ENCODE measurements at regions not wholly inside any gene's neighbourhood (a gene's known extent, or its start where the extent isn't known, plus 50 kb on each side); places are given as distances from the start of the nearest gene placed in this dataset.

DNA sequence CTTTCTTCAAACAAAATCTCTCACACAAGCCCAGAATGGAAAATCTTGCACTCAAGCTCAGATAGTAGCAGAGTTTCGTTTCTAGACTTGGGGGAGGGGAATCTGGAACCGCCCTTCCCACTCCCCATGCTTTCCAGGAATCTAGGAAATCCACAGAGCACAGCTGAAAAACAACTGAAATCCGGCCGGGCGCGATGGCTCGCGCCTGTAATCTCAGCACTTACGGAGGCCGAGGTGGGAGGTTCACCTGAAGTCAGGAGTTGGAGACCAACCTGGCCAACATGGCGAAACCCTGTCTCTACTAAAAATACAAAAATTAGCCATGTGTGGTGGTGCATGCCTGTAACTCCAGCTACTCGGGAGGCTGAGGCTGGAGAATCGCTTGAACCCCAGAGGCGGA lies 127.3 kb upstream of the SLC34A2 start:
- no peak for DNase-seq (ENCODE audit: low spot score)

DNA sequence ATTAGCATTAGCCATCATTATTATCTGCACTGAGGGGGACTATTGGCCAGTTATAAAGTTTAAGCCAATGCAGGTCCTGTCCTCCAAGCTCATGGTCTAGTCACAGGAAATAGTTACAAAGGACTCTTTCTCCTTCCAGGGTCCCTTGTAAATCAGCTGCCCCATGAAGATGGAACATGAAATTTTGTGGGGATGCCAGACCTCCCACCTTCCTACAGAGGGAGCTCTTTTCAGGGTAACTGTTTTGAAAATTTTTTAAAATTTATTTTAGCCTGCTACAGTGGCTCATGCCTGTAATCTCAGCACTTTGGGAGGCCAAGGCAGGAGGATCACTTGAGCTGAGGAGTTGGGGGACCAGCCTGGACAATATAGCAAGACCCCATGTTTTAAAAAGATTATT lies 124.4 kb upstream of the SLC34A2 start:
- no peak for DNase-seq (ENCODE audit: low spot score)

DNA sequence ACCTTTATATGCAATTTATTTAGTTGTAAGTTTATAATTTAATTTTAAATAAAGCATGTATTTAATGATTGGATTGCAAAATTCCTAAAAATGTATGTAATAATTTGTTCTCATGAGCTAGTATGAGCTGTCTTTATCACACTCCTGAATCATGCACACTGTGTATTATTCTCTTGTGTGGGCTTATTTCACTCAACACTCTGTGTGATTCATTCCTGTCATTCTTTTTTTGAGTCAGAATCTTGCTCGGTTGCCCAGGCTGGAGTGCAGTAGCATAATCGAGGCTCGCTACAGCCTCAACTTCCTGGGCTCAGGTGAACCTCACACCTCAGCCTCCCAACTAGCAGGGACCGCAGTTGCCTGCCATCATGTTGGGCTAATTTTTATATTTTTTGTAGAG lies 123.1 kb upstream of the SLC34A2 start:
- no peak for DNase-seq (ENCODE audit: low spot score)

DNA sequence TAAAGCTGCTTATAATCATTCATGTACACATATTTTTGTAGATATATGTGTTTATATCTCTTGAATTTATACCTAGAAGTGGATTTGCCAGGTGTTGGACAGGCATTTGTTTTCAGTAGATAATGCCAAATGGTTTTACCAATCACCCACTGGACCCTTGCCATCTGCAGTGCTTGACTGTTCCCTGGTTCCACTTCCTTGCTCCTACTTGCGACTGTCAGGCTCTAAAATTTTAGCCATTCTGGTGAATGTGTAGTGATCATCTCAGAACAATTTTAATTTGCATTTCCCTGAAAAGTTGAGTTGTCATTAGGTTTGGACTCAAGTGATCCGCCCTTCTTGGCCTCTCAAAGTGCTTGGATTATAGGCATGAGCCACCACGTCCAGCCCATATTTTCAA lies 122.4 kb upstream of the SLC34A2 start:
- no peak for DNase-seq (ENCODE audit: low spot score)

DNA sequence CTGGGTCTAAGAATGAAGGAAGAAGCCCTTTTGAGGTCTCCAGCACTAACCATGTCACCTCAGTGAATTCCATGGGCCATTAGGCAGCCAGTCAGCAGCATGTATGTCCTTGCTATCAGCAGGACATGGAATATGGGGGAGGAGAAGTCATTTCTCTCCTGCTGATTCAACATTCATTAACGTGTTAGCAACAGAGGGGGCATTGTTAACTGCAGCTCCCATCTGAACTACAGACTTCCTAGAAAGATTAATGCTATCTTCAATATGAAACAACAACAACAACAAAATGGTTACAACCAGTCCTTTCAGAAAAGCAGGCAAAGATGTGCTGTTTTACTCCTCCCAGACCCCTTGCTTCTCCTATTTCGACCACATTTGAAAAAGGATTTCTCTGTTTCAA lies 120.4 kb upstream of the SLC34A2 start:
- no peak for DNase-seq (ENCODE audit: low spot score)

DNA sequence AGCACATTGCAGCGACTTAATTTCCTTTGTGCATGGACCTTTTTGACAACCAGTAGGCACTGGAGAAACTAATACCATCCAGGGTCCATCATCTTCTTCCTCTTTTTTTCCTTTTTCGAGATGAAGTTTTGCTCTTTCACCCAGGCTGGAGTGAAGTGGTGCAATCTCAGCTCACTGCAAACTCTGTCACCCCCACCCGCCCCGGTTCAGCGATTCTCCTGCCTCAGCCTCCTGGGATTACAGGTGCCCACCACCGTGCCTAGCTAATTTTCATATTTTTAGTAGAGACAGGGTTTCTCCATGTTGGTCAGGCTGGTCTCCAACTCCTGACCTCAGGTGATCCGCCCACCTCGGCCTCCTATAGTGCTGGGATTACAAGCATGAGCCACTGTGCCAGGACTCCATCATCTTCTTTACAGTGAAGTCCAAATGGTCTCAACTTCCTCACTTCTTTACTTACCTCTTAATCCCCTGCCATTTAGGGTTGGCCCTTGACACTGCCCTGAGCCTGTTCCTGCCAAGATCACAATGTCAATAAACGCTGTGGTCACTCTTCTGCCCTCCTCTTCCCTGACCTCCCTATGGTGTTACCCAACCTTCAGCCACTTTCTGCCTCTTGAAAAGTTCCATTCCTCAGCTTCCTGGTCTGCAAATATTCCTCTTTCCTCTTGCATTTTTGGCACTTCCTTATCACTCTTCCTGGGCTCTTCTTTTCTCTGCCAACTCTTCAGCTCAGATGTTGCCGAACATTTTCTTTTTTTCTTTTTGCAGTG lies 119.8 kb upstream of the SLC34A2 start:
- no peak for DNase-seq (ENCODE audit: low spot score)

DNA sequence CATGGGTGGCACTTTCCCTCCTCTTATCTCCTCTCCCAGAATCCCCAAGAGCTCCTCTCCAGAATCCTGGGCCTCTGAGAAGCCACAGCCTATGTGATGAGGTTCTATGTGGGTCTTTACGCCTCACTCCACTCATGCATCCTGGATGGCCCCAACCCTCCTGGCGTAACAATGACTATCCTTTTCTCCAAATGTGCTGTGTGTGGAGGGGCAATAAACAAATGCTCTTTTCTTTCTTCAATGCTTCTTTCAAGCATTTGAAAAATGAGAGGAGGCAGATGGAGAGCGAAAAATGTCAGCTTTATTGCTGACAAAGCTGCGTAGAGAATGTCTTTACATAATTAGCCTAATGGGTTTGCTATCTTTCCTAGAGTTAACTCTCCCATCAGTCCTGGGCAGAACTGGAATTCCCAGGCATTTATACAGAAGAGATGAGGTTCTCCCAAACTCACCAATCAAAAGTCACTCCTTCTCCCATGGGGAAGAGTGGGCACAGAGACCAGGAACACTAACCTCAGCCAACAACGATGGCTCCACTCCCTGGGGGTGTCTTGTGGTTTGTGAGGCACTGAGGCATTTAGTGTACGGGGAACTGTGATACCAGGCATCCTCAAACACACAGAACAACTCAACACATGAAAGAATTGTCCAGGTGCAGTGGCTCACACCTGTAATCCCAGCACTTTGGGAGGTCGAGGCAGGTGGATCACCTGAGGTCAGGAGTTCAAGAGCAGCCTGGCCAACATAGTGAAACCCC lies 118.9 kb upstream of the SLC34A2 start:
- DNase-seq (ENCODE audit: low spot score) = no peak

DNA sequence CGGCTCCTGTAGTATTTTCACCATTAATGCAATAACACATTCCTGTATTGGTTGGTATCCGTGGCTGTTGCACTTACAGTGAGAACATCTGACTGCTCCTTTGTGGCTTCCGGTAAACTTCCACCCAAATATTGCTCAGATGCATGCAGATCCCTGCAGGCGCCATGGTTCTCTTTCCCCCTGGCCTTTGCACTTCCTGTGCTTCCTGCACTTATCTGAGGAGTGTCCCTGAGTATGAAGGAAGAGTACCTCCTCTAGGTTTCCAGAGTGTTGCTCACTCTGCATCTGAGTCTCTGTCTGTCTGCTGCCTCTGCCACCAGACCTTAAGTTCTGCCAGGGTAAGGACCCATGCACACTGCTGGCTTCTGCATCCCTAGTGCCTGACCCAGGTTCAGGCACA lies 117.2 kb upstream of the SLC34A2 start:
- DNase-seq (ENCODE audit: low spot score) = no peak

DNA sequence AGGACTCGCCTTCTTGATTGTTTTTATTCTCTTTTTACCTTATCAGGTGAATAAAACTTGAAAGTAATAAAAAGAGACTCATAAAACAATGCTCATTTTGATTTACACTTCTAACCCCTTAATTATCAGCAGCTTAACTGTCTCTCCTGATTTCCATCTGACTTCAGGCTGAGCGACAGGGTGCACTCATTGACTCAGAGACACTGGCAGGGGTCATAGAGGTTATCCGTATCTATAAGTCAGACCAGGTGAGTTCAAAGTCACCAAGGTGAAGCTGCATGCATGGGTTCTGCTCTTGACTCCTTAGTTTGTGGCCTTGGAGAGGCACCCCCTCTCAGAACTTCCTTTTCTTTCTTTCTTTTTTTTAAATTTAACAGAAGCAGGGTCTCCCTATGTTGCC lies 116.4 kb upstream of the SLC34A2 start:
- DNase-seq (ENCODE audit: low spot score) = no peak

DNA sequence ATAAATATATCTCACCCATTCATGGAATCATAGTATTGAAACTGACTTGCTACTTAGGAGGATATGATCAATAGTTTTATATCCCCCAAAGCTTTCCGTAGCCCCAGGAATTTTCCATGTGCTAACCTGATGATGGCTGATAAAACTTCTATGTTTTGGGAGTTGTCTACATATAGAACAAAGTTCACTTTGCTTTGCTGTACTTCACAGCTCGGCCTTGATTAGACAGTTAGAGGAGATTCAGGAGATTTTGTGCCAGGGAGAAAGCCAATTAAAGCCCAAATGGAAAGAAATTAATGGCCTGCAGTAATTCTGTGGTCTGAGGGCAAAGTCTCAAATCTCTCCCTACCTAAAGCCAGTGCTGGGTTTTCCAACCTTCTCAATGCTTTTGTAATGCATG lies 114.9 kb upstream of the SLC34A2 start:
- no peak for DNase-seq (ENCODE audit: low spot score)

DNA sequence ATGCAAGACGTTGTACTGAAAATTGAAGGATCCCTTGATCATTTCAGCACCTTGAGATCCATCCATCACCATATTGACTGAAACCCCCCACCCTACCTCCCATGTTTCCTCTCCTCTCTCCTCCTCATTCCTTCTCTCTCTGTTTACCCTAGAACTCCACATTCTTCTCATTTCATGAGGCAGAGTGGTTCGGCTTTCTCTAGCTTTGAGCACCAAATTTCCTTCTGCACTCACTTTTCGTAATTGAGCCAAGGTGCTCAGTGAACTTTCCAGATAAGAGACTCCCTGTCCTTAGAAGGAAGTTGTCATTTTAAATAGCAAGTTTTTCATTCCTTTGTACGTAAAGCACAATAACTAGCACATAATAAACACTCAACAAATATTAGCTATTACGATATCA lies 108.3 kb upstream of the SLC34A2 start:
- DNase-seq (ENCODE audit: low spot score) = no peak

DNA sequence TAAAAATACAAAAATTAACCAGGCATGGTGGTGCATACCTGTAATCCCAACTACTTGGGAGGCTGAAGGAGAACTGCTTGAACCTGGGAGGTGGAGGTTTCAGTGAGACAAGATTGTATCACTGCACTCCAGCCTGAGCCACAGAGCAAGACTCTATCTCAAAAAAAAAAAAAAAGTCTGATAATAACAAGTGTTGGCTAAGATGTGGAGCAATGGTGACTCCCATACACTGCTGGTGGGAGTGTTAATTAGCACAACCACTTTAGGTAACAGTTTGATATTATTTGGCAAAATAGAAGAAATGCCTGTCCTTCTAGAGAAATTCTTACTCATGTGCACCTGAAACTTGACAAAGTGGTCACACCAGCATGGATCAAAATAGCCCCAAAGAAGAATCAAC lies 106.2 kb upstream of the SLC34A2 start:
- no peak for DNase-seq (ENCODE audit: low spot score)

DNA sequence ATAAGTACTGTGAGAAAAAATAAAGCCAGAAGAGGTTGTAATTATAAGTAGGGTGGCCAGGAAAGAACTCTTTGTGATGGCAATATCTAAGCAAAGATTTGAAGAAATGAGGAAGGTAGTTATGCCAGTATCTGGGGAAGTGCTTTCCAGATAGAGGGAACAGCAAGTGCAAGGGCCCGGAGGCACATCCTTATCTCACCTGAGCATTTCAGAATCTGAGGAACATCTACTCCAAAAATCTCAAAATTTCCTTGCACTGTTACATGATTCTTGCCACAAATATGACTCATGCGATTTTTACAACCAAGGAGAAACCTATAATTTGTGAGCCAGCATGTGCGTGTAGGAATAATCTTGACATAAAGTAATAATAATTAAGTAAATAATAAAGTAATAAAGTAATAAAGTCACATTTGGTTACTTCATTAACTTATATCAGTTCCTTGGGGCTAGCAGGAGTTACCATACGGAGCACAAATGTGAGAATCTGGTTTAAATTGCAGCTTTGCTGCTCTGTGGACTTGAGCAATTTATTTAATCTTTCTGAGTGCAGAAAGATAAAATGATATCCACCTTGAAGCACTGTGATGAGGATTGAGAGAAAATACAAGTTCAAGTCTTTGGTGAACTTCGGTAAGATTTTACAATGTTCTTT lies 105.1 kb upstream of the SLC34A2 start:
- no peak for DNase-seq (ENCODE audit: low spot score)

DNA sequence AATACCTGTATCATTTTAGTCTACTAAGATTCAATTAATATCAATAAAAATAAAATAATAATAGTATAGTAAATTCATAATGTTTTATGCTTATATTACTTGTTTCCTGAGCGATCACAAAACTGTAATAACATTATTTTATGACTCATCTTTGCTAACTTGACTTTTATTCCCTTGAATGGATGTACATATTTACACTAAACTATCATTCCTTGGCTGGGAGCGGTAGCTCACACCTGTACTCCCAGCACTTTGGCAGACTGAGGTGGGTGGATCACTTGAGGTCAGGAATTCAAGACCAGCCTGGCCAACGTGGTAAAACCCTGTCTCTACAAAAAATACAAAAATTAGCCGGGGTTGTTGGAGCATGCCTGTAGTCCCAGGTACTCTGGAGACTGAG lies 104.0 kb upstream of the SLC34A2 start:
- no peak for DNase-seq (ENCODE audit: low spot score)

DNA sequence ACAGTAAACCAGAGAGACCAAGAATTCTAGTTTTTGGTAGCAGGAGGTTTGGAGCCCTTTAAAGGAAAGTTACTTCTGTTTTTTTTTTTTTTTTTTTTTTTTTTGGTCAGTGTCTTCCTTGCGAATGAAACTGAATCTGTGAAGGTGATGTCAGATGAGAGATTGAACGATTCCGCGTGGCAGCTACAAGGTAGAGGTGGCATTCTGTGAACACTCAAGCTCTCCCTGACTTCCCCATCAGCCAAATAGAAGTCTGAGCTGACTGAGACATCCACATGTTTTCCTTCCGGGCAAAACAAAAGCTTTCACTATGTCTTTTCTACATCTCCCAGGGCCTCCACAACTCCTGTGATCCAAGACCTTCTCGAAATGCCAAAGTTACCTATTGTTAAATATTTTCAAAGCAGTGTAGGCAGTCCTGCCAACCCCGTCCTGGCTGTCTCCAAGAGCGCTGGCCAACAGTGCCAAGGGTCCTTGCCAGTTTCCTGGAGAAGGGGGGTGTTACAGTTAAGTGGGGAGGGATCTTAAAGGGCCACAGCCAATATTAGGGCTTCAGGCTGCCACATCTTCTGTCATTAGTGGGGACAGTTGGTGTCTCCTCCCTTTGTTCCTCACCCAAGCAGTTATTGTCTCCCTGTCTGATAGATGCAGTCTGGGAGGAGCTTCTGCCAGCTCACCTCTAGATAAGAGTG lies 102.9 kb upstream of the SLC34A2 start:
- no peak for DNase-seq (ENCODE audit: low spot score)

DNA sequence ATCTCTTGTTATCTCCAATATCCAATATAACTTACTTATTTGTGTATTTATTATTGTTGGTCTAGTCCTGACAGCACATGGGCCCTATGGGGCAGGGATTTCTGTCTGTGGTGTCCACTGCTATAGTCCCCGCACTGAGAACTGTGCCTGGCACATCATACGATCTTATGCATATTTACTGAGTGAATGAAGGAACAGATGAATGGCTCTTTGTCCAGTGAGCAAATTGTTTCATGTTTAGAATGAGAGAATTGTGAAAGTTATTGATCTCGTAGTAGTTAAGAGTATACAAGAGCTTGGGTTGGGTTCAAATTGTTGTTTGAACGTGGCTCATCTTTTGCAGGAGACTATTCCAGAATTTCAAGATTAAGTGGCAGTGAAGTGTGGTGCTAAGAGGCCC lies 96.1 kb upstream of the SLC34A2 start:
- no peak for DNase-seq (ENCODE audit: low spot score)

DNA sequence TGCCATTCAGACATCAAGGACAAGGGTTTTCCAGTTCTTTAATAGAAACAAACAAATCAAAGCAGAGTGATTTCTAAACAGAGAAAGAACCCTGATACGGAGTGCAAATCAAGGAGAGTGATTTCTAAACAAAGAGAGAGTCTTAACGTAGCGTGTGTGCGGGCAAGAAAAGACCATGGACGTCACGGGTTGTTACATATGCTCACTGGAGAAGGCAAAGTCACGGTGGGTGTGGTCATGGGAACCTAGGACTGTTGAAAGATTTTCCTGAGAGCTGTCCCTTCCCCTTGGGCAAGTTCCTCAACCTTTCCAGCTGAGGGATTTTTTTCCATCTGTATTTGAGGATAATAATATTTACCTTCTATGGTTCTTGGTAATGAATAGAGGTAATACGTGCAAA lies 95.0 kb upstream of the SLC34A2 start:
- no peak for DNase-seq (ENCODE audit: low spot score)

DNA sequence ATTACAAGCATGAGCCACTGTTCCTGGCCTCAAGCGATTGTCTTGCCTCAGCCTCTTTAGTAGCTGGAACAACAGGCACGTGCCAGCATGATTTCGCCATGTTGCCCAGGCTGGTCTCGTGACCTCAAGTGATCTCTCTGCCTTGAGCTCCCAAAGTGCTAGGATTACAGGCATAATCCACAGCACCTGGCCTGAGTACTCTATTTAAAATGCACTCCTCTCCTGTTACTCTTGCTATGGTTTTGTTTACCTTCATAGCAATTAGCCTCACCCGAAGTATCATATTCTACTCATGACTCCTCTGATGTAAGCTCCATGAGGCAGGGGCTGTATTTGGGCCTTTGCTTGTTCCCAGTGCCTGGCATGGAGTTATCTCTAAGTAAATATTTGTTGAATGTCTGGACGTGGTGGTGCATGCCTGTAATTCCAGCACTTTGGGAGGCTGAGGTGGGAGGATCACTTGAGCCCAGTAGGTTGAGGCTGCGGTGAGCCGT lies 92.5 kb upstream of the SLC34A2 start:
- no peak for DNase-seq (ENCODE audit: low spot score)

DNA sequence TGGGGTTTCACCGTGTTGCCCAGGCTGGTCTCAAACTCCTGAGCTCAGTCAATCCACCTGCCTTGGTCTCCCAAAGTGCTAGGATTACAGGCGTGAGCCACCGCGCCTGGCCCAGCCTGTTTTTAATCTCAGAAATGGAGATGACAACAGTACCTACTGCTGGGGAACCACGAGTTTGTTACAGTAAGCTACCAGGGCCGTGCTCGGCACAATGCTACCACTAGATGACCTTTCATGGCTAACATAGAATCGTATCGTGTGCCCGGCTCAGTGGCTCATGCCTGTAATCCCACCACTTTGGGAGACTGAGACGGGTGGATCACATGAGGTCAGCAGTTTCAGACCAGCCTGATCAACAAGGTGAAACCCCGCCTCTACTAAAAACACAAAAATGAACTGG lies 90.8 kb upstream of the SLC34A2 start:
- no peak for DNase-seq (ENCODE audit: low spot score)

DNA sequence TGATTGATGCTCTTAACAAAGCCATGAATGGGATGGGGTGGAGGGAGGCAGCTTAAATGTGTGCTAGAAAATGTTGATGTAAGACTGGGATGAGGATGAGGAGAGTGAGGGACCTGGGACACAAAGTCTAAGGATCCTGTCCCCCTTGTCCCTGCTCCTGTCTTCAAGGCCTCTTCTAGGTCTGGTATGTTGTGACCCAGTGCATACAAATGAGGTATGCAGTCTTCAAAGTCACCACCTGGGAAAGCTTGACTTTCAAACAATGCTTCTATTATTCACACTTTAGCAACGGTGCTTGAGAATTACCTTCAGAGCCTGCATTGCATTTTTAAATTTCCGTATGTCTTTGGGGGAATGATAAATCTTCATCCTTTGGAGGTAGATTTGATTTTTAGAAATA lies 88.4 kb upstream of the SLC34A2 start:
- DNase-seq (ENCODE audit: low spot score) = no peak

DNA sequence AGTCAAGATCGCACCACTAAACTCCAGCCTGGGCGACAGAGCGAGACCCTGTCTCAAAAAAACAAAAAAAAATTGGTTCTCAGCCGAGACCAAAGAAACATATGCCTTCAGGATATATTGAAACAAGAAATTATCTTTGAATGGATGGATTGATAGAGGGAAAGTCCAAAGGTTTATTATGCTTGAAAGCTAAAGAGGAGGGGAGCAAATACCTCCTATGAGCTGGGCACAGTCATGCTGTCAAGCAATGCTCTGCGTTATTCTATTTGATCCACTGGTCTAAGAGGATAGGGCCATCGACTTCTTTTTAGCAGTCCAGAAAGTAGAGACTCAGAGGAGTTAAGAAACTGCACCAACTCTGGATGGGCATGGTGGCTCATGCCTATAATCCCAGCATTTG lies 85.9 kb upstream of the SLC34A2 start:
- DNase-seq (ENCODE audit: low spot score) = no peak

DNA sequence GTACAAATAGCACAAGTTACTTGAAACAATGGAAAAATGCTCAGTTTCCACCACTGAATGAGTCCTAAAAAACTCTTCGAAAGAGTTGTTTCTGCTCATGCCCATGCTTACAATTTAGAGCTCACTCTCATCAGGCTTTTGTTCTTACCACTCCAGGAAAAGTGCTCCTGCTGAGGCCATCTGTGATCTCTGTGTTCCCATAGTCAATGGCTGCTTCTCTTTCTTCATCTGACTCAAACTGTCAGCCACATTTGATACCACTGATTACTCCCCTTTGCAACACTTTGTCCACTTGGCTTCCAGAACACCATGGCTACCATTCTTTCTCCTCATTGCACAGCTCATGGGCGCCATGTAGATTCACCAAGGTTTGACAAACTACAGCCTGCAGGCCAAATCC lies 80.0 kb upstream of the SLC34A2 start:
- no peak for DNase-seq (ENCODE audit: low spot score)
